GM18868 (cell line): ENCODE measurements at regions not wholly inside any gene's neighbourhood (a gene's known extent, or its start where the extent isn't known, plus 50 kb on each side); places are given as distances from the start of the nearest gene placed in this dataset.
A peak's percentile ranks its signal among the peaks of the same experiment; 100 is the strongest.
"Not testable (repeated sequence)": the region's sequence is repeated elsewhere in the genome, so short reads cannot be mapped to it uniquely, and the experiment has no call there.

Experiments
- ATAC-seq: cut with Tn5 transposase; IDR thresholded peaks from one replicate; pipeline ENCODE4 v1.9.1; 2021; ENCODE audit warnings: mild to moderate bottlenecking, moderate library complexity; ENCODE audit not compliant: unreplicated experiment

DNA sequence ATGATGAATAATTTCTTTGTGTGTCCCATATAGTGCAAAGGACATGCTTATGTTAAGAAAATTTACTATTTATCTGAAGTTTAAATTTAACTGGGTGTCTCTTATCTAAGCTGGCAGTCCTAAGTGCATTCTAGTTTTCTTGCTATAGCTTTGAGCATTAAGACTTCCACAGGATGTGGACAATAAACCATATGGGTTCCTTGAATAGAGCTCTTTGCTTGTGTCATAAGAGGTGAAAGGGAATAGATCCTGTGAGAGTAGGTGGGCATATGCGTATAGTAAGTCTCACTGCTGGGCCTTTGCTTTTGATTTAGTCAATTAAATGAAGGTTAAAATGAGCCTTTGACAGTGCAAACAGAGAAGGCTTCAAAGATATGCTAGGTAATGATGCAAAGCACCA is 223.4 kb upstream of the GYPA start:
- ATAC-seq, result no peak

DNA sequence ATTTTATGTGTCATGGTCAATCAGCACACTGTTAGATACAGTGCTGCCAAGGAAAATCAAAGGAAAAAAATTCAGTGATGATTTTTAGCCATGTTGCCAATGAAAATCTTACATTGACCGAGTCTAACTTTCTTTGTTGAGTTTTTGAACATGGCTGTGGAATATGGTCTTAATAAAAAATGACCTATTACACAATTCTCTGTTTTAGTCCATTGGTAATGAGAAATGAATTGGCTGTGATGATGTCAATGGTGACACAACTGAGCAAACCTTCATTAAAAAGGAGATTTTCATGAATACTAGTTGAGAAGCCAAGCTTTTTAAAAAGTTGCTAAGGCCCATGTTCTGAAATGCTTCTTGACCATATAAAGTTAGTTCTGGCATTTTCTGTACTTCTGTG is 225.9 kb upstream of the GYPA start:
- no peak for ATAC-seq

DNA sequence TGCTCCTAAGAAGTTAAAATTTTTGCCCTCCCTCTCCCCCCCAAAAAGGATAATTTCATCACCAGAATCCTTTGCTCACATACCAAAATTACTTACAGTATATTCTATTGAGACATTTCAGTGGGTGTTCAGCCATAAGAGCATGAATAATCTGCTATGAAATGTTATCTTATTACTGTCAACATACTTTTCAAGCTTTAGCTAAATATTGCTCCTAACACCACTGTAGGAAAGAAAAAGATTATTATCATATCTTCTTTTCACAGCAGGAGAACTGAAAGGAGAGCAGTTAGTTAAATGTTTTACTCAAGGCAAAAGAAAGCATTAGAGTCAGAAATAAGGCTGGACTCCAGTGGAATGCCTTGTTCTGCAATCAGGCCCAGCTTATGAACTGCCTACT is 231.0 kb upstream of the GYPA start:
- no peak for ATAC-seq

DNA sequence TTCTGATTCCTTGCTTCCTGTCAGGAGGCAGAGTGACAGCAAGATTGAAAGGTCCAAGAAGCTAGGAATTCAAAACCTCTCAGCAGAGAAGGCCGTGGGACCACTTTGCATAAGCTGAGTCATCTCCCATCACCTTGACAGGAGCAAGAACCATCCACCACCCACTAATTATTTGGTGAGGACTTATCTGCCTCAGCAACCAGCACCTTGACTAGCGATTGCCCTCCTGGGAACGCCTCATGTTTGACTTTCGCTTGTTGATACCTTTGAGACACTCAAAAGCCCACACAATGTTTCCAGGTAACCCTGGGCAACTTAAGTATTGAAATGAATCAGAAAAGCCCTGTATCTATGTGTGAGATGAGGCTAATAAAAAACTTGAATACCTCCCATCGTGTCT is 233.5 kb upstream of the GYPA start:
- ATAC-seq, result peak; percentile 98

DNA sequence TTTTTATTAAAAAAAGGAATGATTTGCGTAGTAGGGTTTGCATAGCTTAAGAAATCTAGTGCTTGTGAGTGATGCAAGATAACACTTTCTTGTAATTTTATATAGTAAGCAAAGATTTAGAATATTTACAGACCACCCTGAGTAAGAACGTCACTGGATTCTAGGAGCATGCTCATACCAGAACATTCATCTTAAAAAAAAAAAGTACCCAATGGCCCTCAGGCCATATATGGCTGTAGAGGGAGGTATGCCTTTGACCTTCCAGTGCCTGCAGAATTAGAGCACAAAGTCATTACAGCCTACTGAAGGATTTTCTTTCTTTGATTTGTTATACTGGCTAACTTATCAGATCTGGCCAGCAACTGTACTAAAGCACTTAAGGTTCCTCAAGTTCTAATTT is 236.3 kb upstream of the GYPA start:
- no peak for ATAC-seq

DNA sequence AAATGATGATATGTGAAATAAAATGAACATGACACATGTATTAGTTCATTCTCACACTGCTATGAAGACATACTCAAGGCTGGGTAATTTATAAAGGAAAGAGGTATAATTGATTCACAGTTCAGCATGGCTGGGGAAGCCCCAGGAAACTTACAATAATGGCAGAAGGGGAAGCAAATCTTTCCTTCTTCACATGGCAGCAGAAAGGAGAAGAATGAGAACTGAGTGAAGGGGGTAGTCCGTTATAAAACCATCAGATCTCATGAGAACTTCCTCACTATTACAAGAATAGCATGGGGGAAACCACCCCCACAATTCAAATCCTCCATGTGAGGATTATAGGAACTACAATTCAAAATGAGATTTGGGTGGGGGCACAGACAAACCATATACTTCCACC is 243.9 kb upstream of the GYPA start:
- no peak for ATAC-seq

DNA sequence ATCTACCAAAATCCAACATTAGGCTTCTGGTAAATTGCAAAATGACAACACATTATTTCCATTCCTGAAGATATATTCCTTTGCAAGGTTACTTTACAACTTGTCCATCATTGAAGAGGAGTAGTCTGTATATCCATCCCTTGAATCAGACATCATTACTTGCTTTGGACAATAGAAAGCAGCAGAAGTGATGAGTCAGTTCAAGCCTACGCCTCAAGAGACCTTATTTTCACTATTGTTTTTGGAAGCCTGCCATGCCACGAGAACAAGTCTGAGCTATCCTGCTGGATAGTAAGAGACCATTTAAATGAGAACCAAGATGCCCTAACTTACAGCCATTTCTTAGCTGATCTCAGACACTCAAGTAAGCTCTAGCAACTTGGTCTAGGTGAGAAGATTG is 246.0 kb upstream of the HHIP start:
- peak; percentile 87 for ATAC-seq

DNA sequence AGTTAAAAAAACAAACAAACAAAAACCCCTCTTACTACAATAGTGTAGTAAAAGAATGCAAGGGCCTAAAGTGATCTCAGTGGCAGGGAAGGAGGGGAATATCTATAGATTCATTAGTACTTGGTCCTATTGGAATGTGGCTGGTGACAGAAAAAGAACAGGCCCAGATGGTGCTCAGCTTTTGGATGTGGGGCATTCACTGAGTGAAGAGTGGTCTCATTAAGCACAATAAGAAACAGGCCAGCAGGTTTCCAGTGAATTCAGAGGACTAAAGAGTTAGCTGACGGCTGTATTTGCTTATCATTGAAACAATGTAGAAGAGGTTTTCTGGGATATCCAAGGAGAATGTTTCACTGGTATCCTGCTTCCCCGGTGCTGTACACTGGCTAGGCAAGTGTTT is 243.8 kb upstream of the HHIP start:
- ATAC-seq, result no peak

DNA sequence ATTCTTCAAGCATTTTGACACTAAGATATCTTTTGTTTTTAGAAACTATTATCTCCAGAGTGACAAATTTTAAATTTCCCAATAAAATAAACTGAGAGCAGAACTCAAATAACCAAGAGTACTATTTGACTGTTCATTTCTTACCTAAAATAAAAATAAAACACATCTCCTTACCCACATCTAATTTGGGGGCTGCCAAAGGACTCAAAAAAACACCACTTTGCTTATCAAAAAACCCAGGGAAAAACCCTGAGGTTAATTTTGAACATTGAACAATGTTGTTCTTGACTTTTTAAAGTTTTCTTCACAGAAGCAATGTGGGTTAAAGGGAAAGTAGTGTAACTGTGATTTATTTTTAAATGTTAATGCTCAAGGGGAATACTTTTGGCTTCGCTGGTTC is 243.0 kb upstream of the HHIP start:
- ATAC-seq, result peak; percentile 55

DNA sequence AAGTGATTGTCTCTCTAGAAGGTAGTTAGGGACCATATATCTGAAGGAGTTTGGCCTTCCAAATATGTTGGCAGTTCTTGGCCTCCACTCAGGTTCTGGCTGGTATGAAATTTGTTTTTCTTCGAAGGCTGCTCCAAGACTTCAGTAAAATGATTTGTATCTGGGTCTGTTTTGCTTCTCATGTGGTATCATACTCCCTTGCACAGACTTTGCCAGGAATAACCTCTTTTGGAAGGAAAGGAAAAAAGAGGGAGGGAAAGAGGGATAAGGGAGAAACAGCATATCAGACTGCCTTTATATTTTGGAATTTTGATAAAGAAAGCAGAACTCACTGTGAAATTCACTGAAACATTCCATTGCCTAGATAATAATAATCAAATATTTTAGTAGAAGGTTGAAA is 242.1 kb upstream of the HHIP start:
- no peak for ATAC-seq

DNA sequence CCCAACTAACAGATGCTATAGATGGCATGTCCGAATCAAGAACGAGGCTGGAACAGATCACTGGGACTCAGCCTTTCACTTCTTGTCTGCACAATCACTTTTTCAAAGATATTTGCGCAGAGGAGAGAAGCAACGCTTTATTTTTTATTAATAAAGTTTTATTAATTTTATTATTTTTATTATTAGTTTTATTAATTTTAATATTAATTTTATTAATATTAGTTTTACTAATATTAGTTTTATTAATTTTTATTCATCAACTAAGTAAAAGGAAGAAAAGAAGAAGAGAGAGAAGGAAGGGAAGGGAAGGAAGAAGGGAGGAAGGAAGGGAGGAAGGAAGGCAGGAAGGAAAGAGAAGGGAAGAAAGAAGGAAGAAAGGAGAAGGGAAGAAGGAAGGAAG is 236.4 kb upstream of the HHIP start:
- ATAC-seq, result no peak

DNA sequence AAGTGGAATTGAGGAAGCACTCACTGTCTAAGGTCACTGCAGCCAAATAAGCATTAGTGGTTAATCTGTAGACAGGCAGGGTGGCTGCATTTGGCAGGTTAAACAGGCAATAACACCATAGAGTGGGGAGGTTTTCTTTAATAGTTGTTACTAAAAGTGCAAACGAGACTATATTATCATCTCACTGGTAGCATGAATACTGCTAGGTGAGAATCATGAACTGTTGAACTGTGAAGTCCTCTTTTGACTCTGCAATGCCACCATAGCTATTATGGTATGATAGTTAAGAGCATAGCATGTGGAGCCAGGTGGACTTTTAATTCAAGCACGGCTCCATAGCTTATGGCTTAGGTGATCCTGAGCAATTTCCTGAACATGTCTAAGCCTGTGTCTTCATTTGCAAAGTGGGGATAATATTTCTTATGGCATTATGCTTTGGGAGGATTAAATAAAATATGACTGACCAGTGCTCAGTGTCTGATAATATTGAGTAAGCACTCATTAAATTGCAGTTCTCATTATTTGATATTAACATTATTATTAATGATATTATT is 235.6 kb upstream of the HHIP start:
- peak; percentile 52 for ATAC-seq

DNA sequence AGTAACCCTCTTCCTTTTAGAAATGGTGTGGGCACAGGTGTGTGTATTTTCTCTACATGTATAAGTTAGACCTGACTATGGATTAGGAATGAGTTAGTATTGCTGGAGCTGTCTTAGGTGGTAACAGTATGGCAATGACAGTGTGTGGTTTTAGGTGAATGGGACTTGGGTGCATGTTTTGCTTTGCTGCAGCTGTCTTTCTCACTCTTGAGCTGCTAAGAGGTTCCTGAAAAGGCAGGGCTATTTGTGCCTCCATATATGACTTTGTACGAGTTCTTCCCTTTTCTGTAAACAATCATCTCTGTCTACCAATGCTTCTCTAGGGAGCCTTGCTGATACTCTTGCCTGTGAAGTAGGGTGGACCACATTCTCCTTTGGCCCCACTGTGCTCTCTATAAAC is 234.8 kb upstream of the HHIP start:
- peak; percentile 54 for ATAC-seq

DNA sequence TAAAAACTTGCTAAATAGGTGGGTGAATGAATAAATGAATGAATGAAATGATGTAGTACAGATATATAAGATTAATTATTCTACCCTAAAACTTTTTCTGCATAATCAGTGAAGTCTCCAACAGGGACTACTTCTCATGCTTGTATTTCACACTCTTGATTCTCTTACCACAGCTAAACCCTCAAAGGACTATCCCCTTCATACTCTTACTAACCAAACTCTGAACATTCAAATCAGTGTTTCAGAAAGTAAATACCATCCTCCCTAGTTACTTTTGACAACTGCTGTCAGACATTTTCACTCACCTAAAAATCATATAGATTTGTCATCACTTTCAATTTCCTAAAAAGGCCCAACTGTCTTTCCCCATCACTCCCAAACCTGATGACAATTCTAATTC is 234.3 kb upstream of the HHIP start:
- peak; percentile 73 for ATAC-seq

DNA sequence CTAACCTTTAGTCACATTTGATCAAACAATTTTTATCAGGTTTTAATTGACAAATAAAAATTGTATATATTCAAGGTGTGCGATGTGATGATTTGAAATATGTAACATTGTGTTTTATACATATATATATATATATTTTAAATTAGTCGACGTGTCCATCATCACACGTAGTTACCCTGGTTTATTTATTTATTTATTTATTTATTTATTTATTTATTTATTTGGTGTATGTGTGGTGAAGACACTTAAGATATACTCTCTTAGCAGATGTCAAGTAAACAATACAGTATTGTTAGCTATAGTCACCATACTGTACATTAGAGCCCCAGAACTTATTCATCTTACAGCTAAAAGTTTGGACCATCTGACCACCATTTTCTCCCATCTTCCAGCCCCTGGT is 224.9 kb upstream of the HHIP start:
- no peak for ATAC-seq

DNA sequence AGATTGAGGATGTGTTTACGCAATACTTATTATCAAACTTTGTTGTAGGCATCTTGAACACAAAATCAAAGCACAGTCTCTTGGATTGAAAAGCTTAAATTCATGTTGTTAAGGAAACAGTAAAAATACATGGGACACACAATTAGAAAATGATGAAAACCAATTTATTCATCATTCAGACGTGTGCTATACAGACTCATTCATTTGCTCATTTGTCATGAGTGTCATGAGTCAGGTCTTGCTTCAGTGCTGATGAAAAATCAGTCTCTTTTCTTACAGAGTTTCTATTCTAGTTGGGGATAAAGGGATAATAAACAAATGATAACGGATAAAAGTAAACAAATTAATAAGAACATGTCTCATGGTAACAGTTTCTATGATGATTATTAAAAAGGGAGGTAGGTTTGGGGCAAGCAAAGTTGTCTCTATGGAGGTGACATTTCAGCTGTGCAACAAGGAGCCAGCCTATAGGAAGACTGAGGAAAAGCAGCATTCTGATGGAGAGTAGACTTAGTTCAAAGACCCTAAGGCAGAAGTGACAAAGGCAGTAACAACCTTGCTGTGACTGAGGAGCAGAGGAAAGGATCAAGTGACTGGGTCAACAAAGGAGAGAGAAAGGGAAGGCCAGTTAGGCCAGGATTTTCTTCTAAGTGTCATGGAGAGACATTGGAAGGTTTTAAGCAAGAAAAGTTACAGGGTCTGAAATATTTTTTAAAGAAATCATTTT is 224.0 kb upstream of the HHIP start:
- ATAC-seq, result no peak

DNA sequence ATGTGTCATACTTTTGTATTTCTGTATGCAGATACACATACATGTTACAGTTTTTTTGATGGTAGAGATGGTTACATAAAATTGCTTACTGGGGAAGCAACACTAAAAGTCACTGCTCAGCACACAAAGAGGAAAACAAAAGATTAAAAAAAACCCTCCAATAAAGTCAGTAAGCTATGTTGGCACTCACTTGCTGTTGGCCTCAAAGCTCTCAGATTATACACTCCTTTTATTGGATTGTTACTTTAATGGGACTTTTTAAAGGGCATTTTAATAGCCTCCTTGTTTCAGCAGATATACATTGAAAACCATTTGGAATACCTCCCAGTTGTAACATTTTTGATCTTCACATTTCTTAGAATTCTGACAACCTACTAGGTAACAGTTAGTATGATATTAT is 222.0 kb upstream of the HHIP start:
- no peak for ATAC-seq

DNA sequence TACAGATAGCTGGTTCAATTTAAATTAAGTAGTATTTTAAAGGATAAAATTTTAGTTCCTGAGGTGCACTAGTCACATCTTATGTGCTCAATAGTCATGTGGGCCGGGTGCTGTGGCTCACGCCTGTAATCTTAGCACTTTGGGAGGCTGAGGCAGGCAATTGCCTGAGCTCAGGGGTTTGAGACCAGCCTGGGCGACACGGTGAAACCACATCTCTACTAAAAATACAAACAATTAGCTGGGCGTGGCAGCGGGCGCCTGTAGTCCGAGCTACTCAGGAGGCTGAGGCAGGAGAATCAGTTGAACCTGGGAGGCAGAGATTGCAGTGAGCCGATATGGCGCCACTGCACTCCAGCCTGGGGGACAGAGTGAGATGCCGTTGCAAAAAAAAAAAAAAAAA is 219.9 kb upstream of the HHIP start:
- not testable (repeated sequence) for ATAC-seq

DNA sequence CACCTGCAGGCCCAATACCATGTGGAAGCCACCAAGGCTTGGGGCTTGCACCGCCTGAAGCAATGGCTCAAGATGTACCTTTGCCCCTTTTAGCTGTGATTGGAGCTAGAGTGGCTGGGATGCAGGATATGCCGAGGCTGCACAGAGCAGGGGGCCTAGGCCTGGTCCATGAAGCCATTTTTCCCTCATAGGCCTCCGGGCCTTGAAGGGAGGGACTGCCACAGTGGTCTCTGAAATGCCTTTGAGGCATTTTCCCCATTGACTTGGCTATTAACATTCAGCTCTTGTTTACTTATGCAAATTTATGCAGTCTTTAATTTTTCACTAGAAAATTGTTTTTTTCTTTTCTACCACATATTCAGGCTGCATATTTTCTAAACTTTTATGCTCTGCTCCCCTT is 203.2 kb upstream of the HHIP start:
- no peak for ATAC-seq

DNA sequence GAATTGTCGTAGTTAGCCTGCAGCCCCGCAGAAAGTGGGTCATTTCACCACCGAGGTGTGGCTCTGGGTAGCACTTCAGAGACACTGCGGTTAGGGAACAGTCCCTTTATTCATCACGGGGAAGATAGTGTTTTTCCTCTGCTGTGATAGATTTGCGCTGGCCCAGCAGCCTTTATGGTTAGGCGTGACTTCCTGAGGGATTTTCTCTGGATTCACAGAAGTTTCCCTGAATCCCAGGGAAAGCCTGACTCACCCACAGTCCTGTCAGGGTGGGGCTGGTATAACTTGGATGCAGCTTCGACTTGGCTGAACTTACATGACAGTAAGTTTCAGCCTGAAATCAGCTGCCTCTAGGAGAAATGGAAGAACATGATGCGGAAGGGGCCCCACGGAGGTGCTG is 196.3 kb upstream of the HHIP start:
- ATAC-seq, result no peak

DNA sequence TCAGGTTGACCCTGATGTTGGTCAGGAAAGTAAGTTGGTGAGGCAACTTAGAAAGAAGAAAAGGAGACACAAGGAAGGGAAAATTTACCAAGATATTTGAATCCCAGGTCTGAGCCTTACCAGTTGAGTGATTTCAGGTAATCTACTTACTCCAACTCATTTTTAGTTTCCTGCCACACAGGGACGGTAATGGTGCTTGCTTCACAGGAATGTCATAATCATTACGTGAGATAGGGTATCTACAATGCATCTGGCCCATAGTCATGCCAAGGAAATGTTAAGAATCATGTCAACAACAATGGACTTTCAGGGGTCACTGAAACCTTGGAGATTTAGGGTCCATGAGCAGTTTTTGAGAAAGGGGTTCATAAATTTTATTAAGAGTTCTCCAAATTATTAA is 195.4 kb upstream of the HHIP start:
- no peak for ATAC-seq

DNA sequence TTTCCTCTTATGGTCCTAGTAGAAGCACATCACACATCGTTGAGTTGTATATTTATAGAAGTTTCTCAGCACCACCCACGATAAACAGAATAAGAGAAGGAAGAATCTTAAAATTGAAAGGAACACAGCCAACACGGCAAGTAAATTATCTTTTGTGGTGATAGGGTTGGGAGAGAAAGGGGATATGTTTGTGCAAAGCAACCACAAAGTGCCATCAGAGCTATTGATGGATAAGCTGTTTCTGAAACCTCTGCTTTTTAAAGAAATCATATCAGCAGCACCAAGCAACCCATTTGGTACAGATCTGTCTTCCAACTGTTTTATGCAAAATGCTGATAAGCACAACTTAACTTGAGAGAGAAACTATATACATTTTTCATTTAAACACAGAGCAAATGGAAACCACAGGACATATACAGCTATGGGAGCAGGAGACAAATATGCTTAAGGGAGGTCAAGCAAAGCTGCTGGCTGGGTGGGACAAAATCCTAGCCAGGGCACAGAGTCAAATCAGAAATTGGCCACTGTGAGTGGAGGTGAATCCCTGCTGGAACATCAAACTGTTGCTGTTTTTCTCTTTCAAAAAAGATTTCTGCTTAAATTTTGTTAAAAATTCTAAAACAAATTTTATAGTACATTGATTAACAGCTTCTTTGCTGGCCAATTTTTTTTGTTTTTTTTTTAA is 194.0 kb upstream of the HHIP start:
- ATAC-seq, result no peak

DNA sequence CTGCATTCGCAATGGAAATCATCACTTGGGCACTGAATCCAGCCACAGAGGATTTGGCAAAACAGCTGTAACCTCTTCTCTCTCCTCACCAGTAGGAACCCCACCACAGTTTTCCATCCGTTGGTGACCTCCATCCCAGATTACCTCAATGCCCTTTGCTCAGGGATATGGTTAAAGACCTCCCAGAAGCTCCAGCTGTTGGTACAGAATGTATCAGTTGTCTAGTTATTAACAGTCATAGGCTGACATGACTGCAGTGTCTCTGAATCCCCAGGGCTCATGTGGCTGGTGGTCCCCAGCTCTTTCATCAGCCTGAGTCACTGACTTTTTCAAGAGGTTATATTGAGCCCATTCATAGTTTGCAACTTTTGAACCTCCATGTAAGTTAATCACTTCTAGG is 189.8 kb upstream of the HHIP start:
- ATAC-seq, result no peak
